ENCODE measurements at regions not wholly inside any gene's neighbourhood (a gene's known extent, or its start where the extent isn't known, plus 50 kb on each side); places are given as distances from the start of the nearest gene placed in this dataset.

DNA sequence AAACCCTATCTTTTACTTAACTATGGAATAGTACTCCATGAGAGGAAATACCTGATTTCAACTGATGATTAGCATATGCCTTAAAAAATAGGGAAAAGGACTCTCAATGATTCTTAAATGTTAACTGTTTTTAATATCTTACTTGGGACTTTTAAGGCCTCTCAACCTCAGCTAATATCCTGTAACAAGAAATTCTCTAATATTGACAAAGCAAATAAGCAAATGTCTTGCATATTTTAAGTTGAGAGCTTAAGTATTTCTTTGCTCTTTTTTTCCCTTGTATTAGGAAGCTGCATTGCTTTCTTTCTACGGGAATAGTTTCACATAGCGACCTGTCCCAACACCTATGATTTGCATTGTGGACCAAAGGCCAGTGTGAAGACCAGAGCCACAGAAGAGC is 249.9 kb downstream of the BCAT1 start:
- TF ChIP-seq, protein P1, sequence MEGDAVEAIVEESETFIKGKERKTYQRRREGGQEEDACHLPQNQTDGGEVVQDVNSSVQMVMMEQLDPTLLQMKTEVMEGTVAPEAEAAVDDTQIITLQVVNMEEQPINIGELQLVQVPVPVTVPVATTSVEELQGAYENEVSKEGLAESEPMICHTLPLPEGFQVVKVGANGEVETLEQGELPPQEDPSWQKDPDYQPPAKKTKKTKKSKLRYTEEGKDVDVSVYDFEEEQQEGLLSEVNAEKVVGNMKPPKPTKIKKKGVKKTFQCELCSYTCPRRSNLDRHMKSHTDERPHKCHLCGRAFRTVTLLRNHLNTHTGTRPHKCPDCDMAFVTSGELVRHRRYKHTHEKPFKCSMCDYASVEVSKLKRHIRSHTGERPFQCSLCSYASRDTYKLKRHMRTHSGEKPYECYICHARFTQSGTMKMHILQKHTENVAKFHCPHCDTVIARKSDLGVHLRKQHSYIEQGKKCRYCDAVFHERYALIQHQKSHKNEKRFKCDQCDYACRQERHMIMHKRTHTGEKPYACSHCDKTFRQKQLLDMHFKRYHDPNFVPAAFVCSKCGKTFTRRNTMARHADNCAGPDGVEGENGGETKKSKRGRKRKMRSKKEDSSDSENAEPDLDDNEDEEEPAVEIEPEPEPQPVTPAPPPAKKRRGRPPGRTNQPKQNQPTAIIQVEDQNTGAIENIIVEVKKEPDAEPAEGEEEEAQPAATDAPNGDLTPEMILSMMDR (conservative IDR thresholded peaks at IDR 0.05; ENCODE audit: low read depth, low read length) = no peak
- TF ChIP-seq EZH2 (IDR thresholded peaks at IDR 0.05; ENCODE audit: low read length, unreplicated experiment) (no peak), EZH2phosphoT487 (IDR thresholded peaks at IDR 0.05; ENCODE audit: borderline replicate concordance, low read length) (no peak)

Measured in PC-3 (cell line).